ENCODE measurements at regions not wholly inside any gene's neighbourhood (a gene's known extent, or its start where the extent isn't known, plus 50 kb on each side); places are given as distances from the start of the nearest gene placed in this dataset.

DNA sequence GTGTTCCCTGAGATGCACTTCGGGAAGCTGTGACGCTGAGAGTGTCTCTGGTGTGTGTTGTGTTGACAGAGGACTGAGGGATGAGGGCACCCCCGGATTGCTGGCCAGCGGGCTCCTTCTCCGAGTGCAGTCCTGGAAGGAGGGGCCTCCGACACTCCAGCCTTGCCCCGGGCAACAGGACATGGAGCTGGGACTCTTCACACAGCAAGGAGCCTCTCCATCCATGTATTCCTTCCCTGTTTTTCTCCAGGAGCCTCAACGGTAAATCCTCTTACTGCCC lies 61.3 kb downstream of the SOX1 start:
- CTCF ChIA-PET (ENCODE audit: partially characterized antibody) = interaction anchor here (0.9 kb wide), 1 partner anchor 19 kb away, joined by 3 read pairs; no protein-coding TSS in a partner anchor
- FAIRE-seq (no peak), DNase-seq (ENCODE audit: low read depth in 1 of 2, low spot score in 2 of 2) (no peak)
- no peak for TF ChIP-seq YY1 (IDR thresholded peaks at IDR 0.05; ENCODE audit: low read depth, low read length)
- no peak for TF ChIP-seq SP1 (IDR thresholded peaks at IDR 0.05; ENCODE audit: low read depth, low read length)
- TF ChIP-seq, protein P1, sequence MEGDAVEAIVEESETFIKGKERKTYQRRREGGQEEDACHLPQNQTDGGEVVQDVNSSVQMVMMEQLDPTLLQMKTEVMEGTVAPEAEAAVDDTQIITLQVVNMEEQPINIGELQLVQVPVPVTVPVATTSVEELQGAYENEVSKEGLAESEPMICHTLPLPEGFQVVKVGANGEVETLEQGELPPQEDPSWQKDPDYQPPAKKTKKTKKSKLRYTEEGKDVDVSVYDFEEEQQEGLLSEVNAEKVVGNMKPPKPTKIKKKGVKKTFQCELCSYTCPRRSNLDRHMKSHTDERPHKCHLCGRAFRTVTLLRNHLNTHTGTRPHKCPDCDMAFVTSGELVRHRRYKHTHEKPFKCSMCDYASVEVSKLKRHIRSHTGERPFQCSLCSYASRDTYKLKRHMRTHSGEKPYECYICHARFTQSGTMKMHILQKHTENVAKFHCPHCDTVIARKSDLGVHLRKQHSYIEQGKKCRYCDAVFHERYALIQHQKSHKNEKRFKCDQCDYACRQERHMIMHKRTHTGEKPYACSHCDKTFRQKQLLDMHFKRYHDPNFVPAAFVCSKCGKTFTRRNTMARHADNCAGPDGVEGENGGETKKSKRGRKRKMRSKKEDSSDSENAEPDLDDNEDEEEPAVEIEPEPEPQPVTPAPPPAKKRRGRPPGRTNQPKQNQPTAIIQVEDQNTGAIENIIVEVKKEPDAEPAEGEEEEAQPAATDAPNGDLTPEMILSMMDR (IDR thresholded peaks at IDR 0.05; ENCODE audit: control extremely low read depth in 1 of 3, insufficient read depth in 1 of 3, low read depth in 1 of 3, low read length in 3 of 3) = no peak
- TF ChIP-seq, protein P2, sequence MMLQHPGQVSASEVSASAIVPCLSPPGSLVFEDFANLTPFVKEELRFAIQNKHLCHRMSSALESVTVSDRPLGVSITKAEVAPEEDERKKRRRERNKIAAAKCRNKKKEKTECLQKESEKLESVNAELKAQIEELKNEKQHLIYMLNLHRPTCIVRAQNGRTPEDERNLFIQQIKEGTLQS (IDR thresholded peaks at IDR 0.05; ENCODE audit: insufficient read depth, low read depth, low read length) = no peak
- no peak for TF ChIP-seq ASH2L (IDR thresholded peaks at IDR 0.05; ENCODE audit: low read length)
- TF ChIP-seq FOSL1 (IDR thresholded peaks at IDR 0.05; ENCODE audit: insufficient read depth, low read depth, low read length) = no peak
- TF ChIP-seq, protein P3, sequence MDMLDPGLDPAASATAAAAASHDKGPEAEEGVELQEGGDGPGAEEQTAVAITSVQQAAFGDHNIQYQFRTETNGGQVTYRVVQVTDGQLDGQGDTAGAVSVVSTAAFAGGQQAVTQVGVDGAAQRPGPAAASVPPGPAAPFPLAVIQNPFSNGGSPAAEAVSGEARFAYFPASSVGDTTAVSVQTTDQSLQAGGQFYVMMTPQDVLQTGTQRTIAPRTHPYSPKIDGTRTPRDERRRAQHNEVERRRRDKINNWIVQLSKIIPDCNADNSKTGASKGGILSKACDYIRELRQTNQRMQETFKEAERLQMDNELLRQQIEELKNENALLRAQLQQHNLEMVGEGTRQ (IDR thresholded peaks at IDR 0.05; ENCODE audit: low read length) = no peak
- no peak for TF ChIP-seq CBX5 (IDR thresholded peaks at IDR 0.05; ENCODE audit: low read depth, low read length)
- TF ChIP-seq, protein P4, sequence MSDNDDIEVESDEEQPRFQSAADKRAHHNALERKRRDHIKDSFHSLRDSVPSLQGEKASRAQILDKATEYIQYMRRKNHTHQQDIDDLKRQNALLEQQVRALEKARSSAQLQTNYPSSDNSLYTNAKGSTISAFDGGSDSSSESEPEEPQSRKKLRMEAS (IDR thresholded peaks at IDR 0.05) = no peak
- no peak for TF ChIP-seq BACH1 (IDR thresholded peaks at IDR 0.05; ENCODE audit: low read length)

More for the DNA sequence above, 61.3 kb downstream of the SOX1 start:
- Histone ChIP-seq H3K56ac (replicated peaks; ENCODE audit: insufficient read length, low read depth, low read length) (no peak overlapping the region), H3K14ac (ENCODE audit: insufficient read length) (no peak overlapping the region), H4K20me1 (replicated peaks in 1 of 2; ENCODE audit: control insufficient read depth in 1 of 2, insufficient read depth in 2 of 2, low read length in 2 of 2) (no peaks in the 10 kb centered on the region), H2BK20ac (ENCODE audit: low read length) (no peak overlapping the region), H4K8ac (ENCODE audit: extremely low read depth, insufficient read depth, low read length) (no peak overlapping the region), H2BK12ac (ENCODE audit: low read depth, low read length) (no peak overlapping the region), H3K4ac (replicated peaks; ENCODE audit: insufficient read length, low read depth, low read length) (no peak overlapping the region), H4K5ac (ENCODE audit: insufficient read length, low read depth, low read length) (no peak overlapping the region), H3K79me2 (ENCODE audit: control insufficient read depth in 1 of 2, insufficient read depth in 2 of 2, low read length in 2 of 2) (no peaks in the 10 kb centered on the region), H2BK120ac (replicated peaks; ENCODE audit: low read depth, low read length) (no peak overlapping the region), H3K18ac (ENCODE audit: extremely low read depth, low read length) (no peak overlapping the region), H2BK15ac (ENCODE audit: low read length) (no peak overlapping the region), H4K91ac (replicated peaks; ENCODE audit: insufficient read length, low read length) (no peak overlapping the region), H3K27ac (ENCODE audit: low read depth, low read length) (no peak overlapping the region), H3K4me3 (ENCODE audit: extremely low read depth in 1 of 4, insufficient read depth in 2 of 4, low read depth in 3 of 4, low read length in 4 of 4) (no peak overlapping the region), H3K9me3 (ENCODE audit: insufficient read depth in 2 of 2, low read depth in 1 of 2, low read length in 1 of 2) (no peaks in the 10 kb centered on the region), H3K4me2 (ENCODE audit: insufficient read depth in 1 of 2, low read depth in 2 of 2, low read length in 2 of 2) (no peak overlapping the region), H2AK5ac (ENCODE audit: low read depth, low read length) (no peak overlapping the region), H3K23ac (ENCODE audit: insufficient read length) (no peak overlapping the region), H3K36me3 (ENCODE audit: control insufficient read depth in 2 of 4, insufficient read depth in 4 of 4, low read length in 3 of 4) (no peaks in the 10 kb centered on the region), H3K79me1 (ENCODE audit: low read depth, low read length) (no peaks in the 10 kb centered on the region), H2AFZ (ENCODE audit: low read length) (no peak overlapping the region), H3K23me2 (ENCODE audit: low read depth, low read length) (no peaks in the 10 kb centered on the region), H3K27me3 (replicated peaks in 1 of 4; ENCODE audit: control insufficient read depth in 3 of 4, extremely low read depth in 1 of 4, insufficient read depth in 3 of 4, low read length in 3 of 4) (peaks cover 0 to 5% (median 2%) of the 10 kb centered on the region in 4 experiments; a peak in 1 of 7 replicates), H2BK5ac (ENCODE audit: low read depth, low read length) (no peak overlapping the region), H3K9ac (replicated peaks in 1 of 4; ENCODE audit: extremely low read depth in 1 of 4, low read depth in 3 of 4, low read length in 3 of 4) (no peak overlapping the region), H3K4me1 (replicated peaks in 1 of 4; ENCODE audit: control insufficient read depth in 3 of 4, insufficient read depth in 4 of 4, low read length in 3 of 4) (peaks cover 0 to 2% (median 1%) of the 10 kb centered on the region in 4 experiments; a peak in 2 of 7 replicates)
- 85% methylated on average over 8 of the region's 8 CpGs; no CpG with 5 or more reads in 1 of the 2 experiments for WGBS, 2 experiments (ENCODE audit: extremely low coverage in 1 of 2, insufficient coverage in 1 of 2, insufficient read length in 1 of 2, insufficient replicate concordance in 2 of 2, low coverage in 1 of 2, low lambda C conversion rate in 2 of 2, missing lambda C conversion rate in 1 of 2)
- POLR2A ChIA-PET (ENCODE audit: partially characterized antibody) = no interaction called here
